ENCODE measurements at regions not wholly inside any gene's neighbourhood (a gene's known extent, or its start where the extent isn't known, plus 50 kb on each side); places are given as distances from the start of the nearest gene placed in this dataset.

GRCh38 chr11:80916173-80916798, 1475.5 kb upstream of the TENM4 start:
- no peak for DNase-seq (ENCODE audit: low read depth)
- Histone ChIP-seq H3K27me3 (ENCODE audit: control insufficient read depth, insufficient read depth, low read length) (no peaks in the 10 kb centered on the region), H3K4me3 (ENCODE audit: low read depth, low read length) (no peak overlapping the region), H3K36me3 (ENCODE audit: control insufficient read depth, insufficient read depth, low read length) (no peaks in the 10 kb centered on the region)
- no peak for TF ChIP-seq CTCF (IDR thresholded peaks at IDR 0.05; ENCODE audit: insufficient read depth, low read length, poor library complexity, severe bottlenecking)

- no peak for DNase-seq (ENCODE audit: low read depth)
- Histone ChIP-seq H3K27me3 (ENCODE audit: control insufficient read depth, insufficient read depth, low read length) (no peaks in the 10 kb centered on the region), H3K4me3 (ENCODE audit: low read depth, low read length) (no peak overlapping the region), H3K36me3 (ENCODE audit: control insufficient read depth, insufficient read depth, low read length) (no peaks in the 10 kb centered on the region)
- no peak for TF ChIP-seq CTCF (IDR thresholded peaks at IDR 0.05; ENCODE audit: insufficient read depth, low read length, poor library complexity, severe bottlenecking)
These were observed 1473.5 kb upstream of the TENM4 start for GRCh38 chr11:80914311-80914710.

GRCh38 chr11:80911666-80912065, 1470.8 kb upstream of the TENM4 start:
- Histone ChIP-seq H3K36me3 (ENCODE audit: control insufficient read depth, insufficient read depth, low read length) (no peaks in the 10 kb centered on the region), H3K4me3 (ENCODE audit: low read depth, low read length) (no peak overlapping the region), H3K27me3 (ENCODE audit: control insufficient read depth, insufficient read depth, low read length) (no peaks in the 10 kb centered on the region)
- DNase-seq (ENCODE audit: low read depth), result no peak
- no peak for TF ChIP-seq CTCF (IDR thresholded peaks at IDR 0.05; ENCODE audit: insufficient read depth, low read length, poor library complexity, severe bottlenecking)

- Histone ChIP-seq H3K27me3 (ENCODE audit: control insufficient read depth, insufficient read depth, low read length) (no peaks in the 10 kb centered on the region), H3K36me3 (ENCODE audit: control insufficient read depth, insufficient read depth, low read length) (no peaks in the 10 kb centered on the region), H3K4me3 (ENCODE audit: low read depth, low read length) (no peak overlapping the region)
- no peak for TF ChIP-seq CTCF (IDR thresholded peaks at IDR 0.05; ENCODE audit: insufficient read depth, low read length, poor library complexity, severe bottlenecking)
- DNase-seq (ENCODE audit: low read depth), result no peak
These were observed 1459.4 kb upstream of the TENM4 start for GRCh38 chr11:80900265-80900664.

GRCh38 chr11:80899381-80899780, 1458.6 kb upstream of the TENM4 start:
- Histone ChIP-seq H3K4me3 (ENCODE audit: low read depth, low read length) (no peak overlapping the region), H3K27me3 (ENCODE audit: control insufficient read depth, insufficient read depth, low read length) (no peaks in the 10 kb centered on the region), H3K36me3 (ENCODE audit: control insufficient read depth, insufficient read depth, low read length) (no peaks in the 10 kb centered on the region)
- DNase-seq (ENCODE audit: low read depth), result no peak
- TF ChIP-seq CTCF (IDR thresholded peaks at IDR 0.05; ENCODE audit: insufficient read depth, low read length, poor library complexity, severe bottlenecking), result no peak

GRCh38 chr11:80898910-80899309, 1458.1 kb upstream of the TENM4 start:
- TF ChIP-seq CTCF (IDR thresholded peaks at IDR 0.05; ENCODE audit: insufficient read depth, low read length, poor library complexity, severe bottlenecking), result no peak
- DNase-seq (ENCODE audit: low read depth), result no peak
- Histone ChIP-seq H3K27me3 (ENCODE audit: control insufficient read depth, insufficient read depth, low read length) (no peaks in the 10 kb centered on the region), H3K4me3 (ENCODE audit: low read depth, low read length) (no peak overlapping the region), H3K36me3 (ENCODE audit: control insufficient read depth, insufficient read depth, low read length) (no peaks in the 10 kb centered on the region)
